Coronary artery (tissue), 2 donors: ENCODE measurements at regions not wholly inside any gene's neighbourhood (a gene's known extent, or its start where the extent isn't known, plus 50 kb on each side); places are given as distances from the start of the nearest gene placed in this dataset.

Experiments used
- DNase-seq: peaks from one replicate; pipeline ENCODE4 v3.0.0-alpha.2; 2017; ENCODE audit warnings: low spot score
- H3K27ac ChIP-seq, 2 donors: fragments of 200-600 bp; sonication (generic); one replicate each; pipeline ENCODE4 v1.5.1; 2016 to 2019
- H3K4me3 ChIP-seq: fragments of 200-600 bp; sonication (generic); 2 replicates; pipeline ENCODE4 v1.5.1; 2016; ENCODE audit warnings: mild to moderate bottlenecking, moderate library complexity
- CTCF ChIP-seq: fragments of 200-600 bp; sonication (generic); IDR thresholded peaks from one replicate; pipeline ENCODE4 v1.5.1; 2019; ENCODE audit warnings: antibody characterized with exemption

GRCh38 chr5:154588091-154588774 lies 110.2 kb upstream of the HAND1 start:
- DNase-seq, result no peak
- no peak overlapping the region for H3K4me3 ChIP-seq
- TF ChIP-seq CTCF, result no peak
- no peak overlapping the region for H3K27ac ChIP-seq

- DNase-seq, result no peak
- no peak overlapping the region for H3K27ac ChIP-seq
- no peak overlapping the region for H3K4me3 ChIP-seq
- TF ChIP-seq CTCF, result no peak
Measured at GRCh38 chr5:154587123-154588026, 109.3 kb upstream of the HAND1 start.

- TF ChIP-seq CTCF, result no peak
- Histone ChIP-seq H3K4me3 (no peak overlapping the region), H3K27ac (no peak overlapping the region)
- no peak for DNase-seq
Measured at GRCh38 chr5:154583671-154584177, 105.7 kb upstream of the HAND1 start.

GRCh38 chr5:154580422-154580821 lies 102.4 kb upstream of the HAND1 start:
- Histone ChIP-seq H3K27ac (no peak overlapping the region), H3K4me3 (no peak overlapping the region)
- DNase-seq, result no peak
- no peak for TF ChIP-seq CTCF

- no peak for TF ChIP-seq CTCF
- Histone ChIP-seq H3K27ac (no peak overlapping the region), H3K4me3 (no peak overlapping the region)
- no peak for DNase-seq
Measured at GRCh38 chr5:154577416-154577815, 99.4 kb upstream of the HAND1 start.

- no peak for TF ChIP-seq CTCF
- Histone ChIP-seq H3K4me3 (no peak overlapping the region), H3K27ac (no peak overlapping the region)
- DNase-seq, result no peak
Measured at GRCh38 chr5:154576429-154576806, 98.4 kb upstream of the HAND1 start.
